ENCODE measurements at regions not wholly inside any gene's neighbourhood (a gene's known extent, or its start where the extent isn't known, plus 50 kb on each side); places are given as distances from the start of the nearest gene placed in this dataset.

- DNase-seq (ENCODE audit: low read depth, low spot score) = no peak
- Histone ChIP-seq H2AFZ (ENCODE audit: control insufficient read depth, low read length) (no peak overlapping the region), H3K9me1 (ENCODE audit: control insufficient read depth, extremely low read depth, insufficient read depth, low read length) (no peaks in the 10 kb centered on the region), H3K9me3 (ENCODE audit: control insufficient read depth, low read depth, low read length) (no peaks in the 10 kb centered on the region), H3K27ac (ENCODE audit: control insufficient read depth, insufficient read depth, low read length) (no peak overlapping the region), H3K4me1 (ENCODE audit: control insufficient read depth, extremely low read depth, insufficient read depth, low read length) (no peaks in the 10 kb centered on the region), H3K36me3 (ENCODE audit: control insufficient read depth in 2 of 2, extremely low read depth in 1 of 2, insufficient read depth in 2 of 2, low read length in 2 of 2) (no peaks in the 10 kb centered on the region), H3K9ac (ENCODE audit: control insufficient read depth, extremely low read depth, insufficient read depth, low read length) (no peak overlapping the region), H3K27me3 (ENCODE audit: control insufficient read depth, extremely low read depth, insufficient read depth, low read length) (no peaks in the 10 kb centered on the region), H3K4me2 (ENCODE audit: control insufficient read depth, extremely low read depth, insufficient read depth, low read depth, low read length) (no peak overlapping the region), H3K4me3 (ENCODE audit: control insufficient read depth in 2 of 3, extremely low read depth in 1 of 3, insufficient read depth in 2 of 3, low read depth in 1 of 3, low read length in 3 of 3) (no peak overlapping the region), H4K20me1 (ENCODE audit: control insufficient read depth, extremely low read depth, insufficient read depth, low read length) (no peaks in the 10 kb centered on the region), H3K79me2 (ENCODE audit: control insufficient read depth, insufficient read depth, low read length) (no peaks in the 10 kb centered on the region)
- TF ChIP-seq EZH2 (IDR thresholded peaks at IDR 0.05; ENCODE audit: low read length) = no peak
- TF ChIP-seq CTCF (optimal IDR thresholded peaks at IDR 0.05 in 1 of 3, IDR thresholded peaks at IDR 0.05 in 1 of 3, conservative IDR thresholded peaks at IDR 0.05 in 1 of 3; ENCODE audit: extremely low read depth in 1 of 3, insufficient read depth in 2 of 3, low read length in 3 of 3) = no peak
- dilution Hi-C loops (cut with MboI; ENCODE audit: extremely low pct_ligation_motif_present, low sequenced_read_pairs) = no loop called here
- no peak for FAIRE-seq
Measured at GRCh38 chr2:204205082-204205481, 268.5 kb downstream of the ICOS start.

- FAIRE-seq = no peak
- H4K20me1 ChIP-seq (ENCODE audit: control insufficient read depth, extremely low read depth, insufficient read depth, low read length) = no peaks in the 10 kb centered on the region
- dilution Hi-C loops (cut with MboI; ENCODE audit: extremely low pct_ligation_motif_present, low sequenced_read_pairs) = no loop called here
Measured at GRCh38 chr2:204205538-204205937, 269.0 kb downstream of the ICOS start.

More at GRCh38 chr2:204205538-204205937, 269.0 kb downstream of the ICOS start:
- TF ChIP-seq EZH2 (IDR thresholded peaks at IDR 0.05; ENCODE audit: low read length) = no peak
- TF ChIP-seq CTCF (optimal IDR thresholded peaks at IDR 0.05 in 1 of 3, IDR thresholded peaks at IDR 0.05 in 1 of 3, conservative IDR thresholded peaks at IDR 0.05 in 1 of 3; ENCODE audit: extremely low read depth in 1 of 3, insufficient read depth in 2 of 3, low read length in 3 of 3) = no peak
- Histone ChIP-seq H3K9ac (ENCODE audit: control insufficient read depth, extremely low read depth, insufficient read depth, low read length) (no peak overlapping the region), H2AFZ (ENCODE audit: control insufficient read depth, low read length) (no peak overlapping the region), H3K79me2 (ENCODE audit: control insufficient read depth, insufficient read depth, low read length) (no peaks in the 10 kb centered on the region), H3K4me2 (ENCODE audit: control insufficient read depth, extremely low read depth, insufficient read depth, low read depth, low read length) (no peak overlapping the region), H3K27ac (ENCODE audit: control insufficient read depth, insufficient read depth, low read length) (no peak overlapping the region), H3K9me1 (ENCODE audit: control insufficient read depth, extremely low read depth, insufficient read depth, low read length) (no peaks in the 10 kb centered on the region), H3K36me3 (ENCODE audit: control insufficient read depth in 2 of 2, extremely low read depth in 1 of 2, insufficient read depth in 2 of 2, low read length in 2 of 2) (no peaks in the 10 kb centered on the region), H3K9me3 (ENCODE audit: control insufficient read depth, low read depth, low read length) (no peaks in the 10 kb centered on the region), H3K27me3 (ENCODE audit: control insufficient read depth, extremely low read depth, insufficient read depth, low read length) (no peaks in the 10 kb centered on the region), H3K4me3 (ENCODE audit: control insufficient read depth in 2 of 3, extremely low read depth in 1 of 3, insufficient read depth in 2 of 3, low read depth in 1 of 3, low read length in 3 of 3) (no peak overlapping the region), H3K4me1 (ENCODE audit: control insufficient read depth, extremely low read depth, insufficient read depth, low read length) (no peaks in the 10 kb centered on the region)
- no peak for DNase-seq (ENCODE audit: low read depth, low spot score)

All from keratinocyte (primary cell).